H9 (cell line): ENCODE measurements at regions not wholly inside any gene's neighbourhood (a gene's known extent, or its start where the extent isn't known, plus 50 kb on each side); places are given as distances from the start of the nearest gene placed in this dataset.

Experiments used
- DNase-seq: peaks from one replicate; pipeline ENCODE4 v3.0.0-alpha.2; 2017
- H2AFZ ChIP-seq: one replicate; pipeline ENCODE4 v1.6.1; 2013; ENCODE audit warnings: mild to moderate bottlenecking, low read length, control low read depth, moderate library complexity
- H2AK5ac ChIP-seq: 2 replicates; pipeline ENCODE4 v1.6.1; 2013; ENCODE audit warnings: low read length, control low read depth, mixed read lengths; ENCODE audit not compliant: insufficient read length
- H2BK120ac ChIP-seq: one replicate; pipeline ENCODE4 v1.6.1; 2013; ENCODE audit warnings: low read depth, mild to moderate bottlenecking, low read length, control low read depth, inconsistent platforms; ENCODE audit not compliant: poor library complexity, severe bottlenecking
- H2BK12ac ChIP-seq: 2 replicates; pipeline ENCODE4 v1.6.1; 2013; ENCODE audit warnings: low read length, control low read depth, mixed read lengths, low read depth; ENCODE audit not compliant: insufficient read length
- H2BK15ac ChIP-seq: 2 replicates; pipeline ENCODE4 v1.6.1; 2013; ENCODE audit warnings: low read depth, low read length, control low read depth
- H2BK20ac ChIP-seq: one replicate; pipeline ENCODE4 v1.6.1; 2013; ENCODE audit warnings: low read depth, mild to moderate bottlenecking, low read length, control low read depth, inconsistent platforms; ENCODE audit not compliant: poor library complexity, severe bottlenecking
- H2BK5ac ChIP-seq: 2 replicates; pipeline ENCODE4 v1.6.1; 2013; ENCODE audit warnings: low read length, control low read depth, mixed read lengths; ENCODE audit not compliant: insufficient read length
- H3K14ac ChIP-seq: 2 replicates; pipeline ENCODE4 v1.6.1; 2013; ENCODE audit warnings: low read length, control low read depth; ENCODE audit not compliant: insufficient read depth
- H3K18ac ChIP-seq: 2 replicates; pipeline ENCODE4 v1.6.1; 2013; ENCODE audit warnings: low read depth, mild to moderate bottlenecking, mixed read lengths, low read length, control low read depth; ENCODE audit not compliant: insufficient read length
- H3K23ac ChIP-seq: 2 replicates; pipeline ENCODE4 v1.6.1; 2013; ENCODE audit warnings: low read length, control low read depth, mixed read lengths, low read depth; ENCODE audit not compliant: insufficient read length
- H3K23me2 ChIP-seq: 2 replicates; pipeline ENCODE4 v1.6.1; 2013; ENCODE audit warnings: low read depth, mild to moderate bottlenecking, mixed read lengths, low read length, control low read depth; ENCODE audit not compliant: insufficient read length, poor library complexity, severe bottlenecking
- H3K27ac ChIP-seq: 2 replicates; pipeline ENCODE4 v1.5.1; 2013; ENCODE audit warnings: low read length, control low read depth, mixed read lengths, low read depth; ENCODE audit not compliant: insufficient read length
- H3K27me3 ChIP-seq: 2 replicates; pipeline ENCODE4 v1.6.1; 2013; ENCODE audit warnings: low read length, control low read depth, inconsistent platforms; ENCODE audit not compliant: insufficient read depth
- H3K4ac ChIP-seq: 2 replicates; pipeline ENCODE4 v1.6.1; 2013; ENCODE audit warnings: low read depth, mild to moderate bottlenecking, control low read depth, inconsistent platforms, low read length, moderate library complexity
- H3K4me1 ChIP-seq: 2 replicates; pipeline ENCODE4 v1.6.1; 2013; ENCODE audit warnings: low read length, control low read depth, inconsistent platforms; ENCODE audit not compliant: insufficient read depth
- H3K4me2 ChIP-seq: 2 replicates; pipeline ENCODE4 v1.6.1; 2013; ENCODE audit warnings: low read length, control low read depth, mixed read lengths; ENCODE audit not compliant: insufficient read length, insufficient read depth
- H3K56ac ChIP-seq: 2 replicates; pipeline ENCODE4 v1.6.1; 2013; ENCODE audit warnings: low read depth, mild to moderate bottlenecking, mixed read lengths, low read length, control low read depth; ENCODE audit not compliant: insufficient read length
- H3K79me1 ChIP-seq: 2 replicates; pipeline ENCODE4 v1.6.1; 2013; ENCODE audit warnings: low read depth, mild to moderate bottlenecking, moderate library complexity, low read length, control low read depth, inconsistent platforms; ENCODE audit not compliant: insufficient read depth, poor library complexity, severe bottlenecking
- H3K79me2 ChIP-seq: 2 replicates; pipeline ENCODE4 v1.6.1; 2013; ENCODE audit warnings: low read length, control low read depth, inconsistent platforms; ENCODE audit not compliant: insufficient read depth
- H3K9ac ChIP-seq: 2 replicates; pipeline ENCODE4 v1.6.1; 2013; ENCODE audit warnings: low read length, control low read depth, mixed read lengths; ENCODE audit not compliant: insufficient read length; ENCODE audit errors: extremely low read depth
- H3K9me3 ChIP-seq: one replicate; pipeline ENCODE4 v1.6.1; 2013; ENCODE audit warnings: low read depth, low read length, inconsistent platforms; ENCODE audit not compliant: control insufficient read depth
- H3T11ph ChIP-seq: one replicate; pipeline ENCODE4 v1.6.1; 2013; ENCODE audit warnings: mild to moderate bottlenecking, low read length, control low read depth, inconsistent platforms
- H4K20me1 ChIP-seq: one replicate; pipeline ENCODE4 v1.6.1; 2013; ENCODE audit not compliant: control insufficient read depth, insufficient read length, insufficient read depth
- H4K5ac ChIP-seq: 2 replicates; pipeline ENCODE4 v1.6.1; 2013; ENCODE audit warnings: low read depth, mild to moderate bottlenecking, mixed read lengths, low read length, control low read depth; ENCODE audit not compliant: insufficient read length
- H4K8ac ChIP-seq: replicated peaks from 2 replicates; pipeline ENCODE4 v1.6.1; 2013; ENCODE audit warnings: low read length, control low read depth, mixed read lengths, low read depth; ENCODE audit not compliant: insufficient read length
- H4K91ac ChIP-seq: 2 replicates; pipeline ENCODE4 v1.6.1; 2013; ENCODE audit warnings: low read depth, mild to moderate bottlenecking, moderate library complexity, mixed read lengths, low read length, control low read depth; ENCODE audit not compliant: insufficient read length
- H3K27ac Mint-ChIP-seq, 3 experiments: 2 replicates in 2 of 3; 3 replicates in 1 of 3; pipeline ENCODE4 v1.8.0; 2020 to 2021; ENCODE audit warnings: mixed read lengths in 3 of 3, mild to moderate bottlenecking in 1 of 3, moderate library complexity in 1 of 3
- H3K27me3 Mint-ChIP-seq: 2 replicates; pipeline ENCODE4 v1.8.0; 2021; ENCODE audit warnings: low read depth, mild to moderate bottlenecking, moderate library complexity, mixed read lengths
- H3K36me3 Mint-ChIP-seq, 3 experiments: 2 replicates in 2 of 3; 3 replicates in 1 of 3; pipeline ENCODE4 v1.8.0; 2020 to 2021; ENCODE audit warnings: low read depth in 3 of 3, mixed read lengths in 3 of 3; ENCODE audit not compliant: insufficient read depth in 1 of 3
- H3K4me1 Mint-ChIP-seq, 2 experiments: 2 replicates each; pipeline ENCODE4 v1.8.0; 2020; ENCODE audit warnings: mixed read lengths in 2 of 2
- H3K4me3 Mint-ChIP-seq, 2 experiments: 2 replicates in 1 of 2; 3 replicates in 1 of 2; pipeline ENCODE4 v1.8.0; 2020 to 2021; ENCODE audit warnings: mild to moderate bottlenecking in 2 of 2, mixed read lengths in 2 of 2, moderate library complexity in 1 of 2
- H3K9me3 Mint-ChIP-seq, 2 experiments: 2 replicates in 1 of 2; 3 replicates in 1 of 2; pipeline ENCODE4 v1.8.0; 2020; ENCODE audit warnings: mild to moderate bottlenecking in 2 of 2, mixed read lengths in 2 of 2, moderate library complexity in 1 of 2
- CTCF ChIP-seq: fragments of 200-600 bp; sonication (generic); conservative IDR thresholded peaks from 3 replicates; pipeline ENCODE4 v1.8.0; 2021; ENCODE audit warnings: antibody characterized with exemption, mild to moderate bottlenecking
- whole genome bisulfite sequencing: extraction: QIAGEN DNeasy Blood & Tissue Kit; methylation state at CpG from one replicate; pipeline ENCODE4 v1.1.7; 2013; ENCODE audit warnings: missing lambda C conversion rate, low lambda C conversion rate, mixed read lengths; ENCODE audit not compliant: insufficient read length; ENCODE audit errors: extremely low coverage; 5-methylcytosine and 5-hydroxymethylcytosine counted together

- H3K4me1 Mint-ChIP-seq = peaks cover 8 to 11% of the 10 kb centered on the region in 2 experiments; a peak in 3 of 4 replicates
- no CpG with 5 or more reads among the region's 2 CpGs for WGBS
- H2AFZ ChIP-seq = no peak overlapping the region
- H3K23me2 ChIP-seq = no peaks in the 10 kb centered on the region
- H3K79me2 ChIP-seq = no peaks in the 10 kb centered on the region
- H3K18ac ChIP-seq = no peak overlapping the region
- 0 out of 5 replicates have a peak, but pooled peaks cover 2 to 3% of the 10 kb centered on the region in 2 experiments for H3K9me3 Mint-ChIP-seq
- no peaks in the 10 kb centered on the region for H3K9me3 ChIP-seq
- no peak overlapping the region for H3K4me2 ChIP-seq
- no peak overlapping the region for H3K4me3 Mint-ChIP-seq
- no peak for TF ChIP-seq CTCF
- no peak for DNase-seq
- no peak overlapping the region for H3K27ac Mint-ChIP-seq
- no peak overlapping the region for H2AK5ac ChIP-seq
- H2BK20ac ChIP-seq = no peak overlapping the region
- no peaks in the 10 kb centered on the region for H3K27me3 ChIP-seq
- no peak overlapping the region for H4K5ac ChIP-seq
- H2BK120ac ChIP-seq = no peak overlapping the region
- H3K4ac ChIP-seq = no peak overlapping the region
- no peak overlapping the region for H2BK15ac ChIP-seq
- no peak overlapping the region for H3K27ac ChIP-seq
- H3K36me3 Mint-ChIP-seq = peaks cover 0 to 5% (median 0%) of the 10 kb centered on the region in 3 experiments; a peak in 1 of 7 replicates
- no peak overlapping the region for H4K91ac ChIP-seq
- H3K56ac ChIP-seq = no peak overlapping the region
- H2BK5ac ChIP-seq = no peak overlapping the region
- no peak overlapping the region for H2BK12ac ChIP-seq
- no peaks in the 10 kb centered on the region for H3K79me1 ChIP-seq
- H4K8ac ChIP-seq = no peak overlapping the region
- no peak overlapping the region for H3T11ph ChIP-seq
- H3K23ac ChIP-seq = no peak overlapping the region
- H3K27me3 Mint-ChIP-seq = no peaks in the 10 kb centered on the region
- H3K4me1 ChIP-seq = no peaks in the 10 kb centered on the region
- H3K9ac ChIP-seq = no peak overlapping the region
- H4K20me1 ChIP-seq = no peaks in the 10 kb centered on the region
- no peak overlapping the region for H3K14ac ChIP-seq
Observed at GRCh38 chr2:59391896-59392295, 1150.8 kb upstream of the FANCL start.
